Neural progenitor cell (in vitro differentiated cells): ENCODE measurements at regions not wholly inside any gene's neighbourhood (a gene's known extent, or its start where the extent isn't known, plus 50 kb on each side); places are given as distances from the start of the nearest gene placed in this dataset.

Experiments
- DNase-seq: peaks from one replicate; pipeline ENCODE4 v3.0.0-alpha.2; 2016; ENCODE audit warnings: low spot score
- H2AFZ ChIP-seq: fragments of 200-600 bp; sonication (generic); replicated peaks from 2 replicates; pipeline ENCODE4 v1.6.1; 2016; ENCODE audit warnings: antibody characterized with exemption
- H3F3A ChIP-seq: fragments of 200-600 bp; sonication (generic); 2 replicates; pipeline ENCODE4 v1.6.1; 2016; ENCODE audit warnings: antibody characterized with exemption, low read depth
- H3K27ac ChIP-seq: fragments of 200-600 bp; sonication (generic); 2 replicates; pipeline ENCODE4 v1.5.1; 2016; ENCODE audit warnings: mild to moderate bottlenecking
- H3K27me3 ChIP-seq: fragments of 200-600 bp; sonication (generic); 2 replicates; pipeline ENCODE4 v1.6.1; 2016; ENCODE audit warnings: mild to moderate bottlenecking, moderate library complexity
- H3K36me3 ChIP-seq: fragments of 200-600 bp; sonication (generic); 2 replicates; pipeline ENCODE4 v1.5.1; 2016
- H3K4me1 ChIP-seq: fragments of 200-600 bp; sonication (generic); 2 replicates; pipeline ENCODE4 v1.6.1; 2016; ENCODE audit warnings: mixed run types
- H3K4me2 ChIP-seq: fragments of 200-600 bp; sonication (generic); 2 replicates; pipeline ENCODE4 v1.6.1; 2016
- H3K4me3 ChIP-seq: fragments of 200-600 bp; sonication (generic); 2 replicates; pipeline ENCODE4 v1.5.1; 2016
- H3K79me2 ChIP-seq: fragments of 200-600 bp; sonication (generic); 2 replicates; pipeline ENCODE4 v1.6.1; 2016; ENCODE audit warnings: low read depth
- H3K9ac ChIP-seq: fragments of 200-600 bp; sonication (generic); 2 replicates; pipeline ENCODE4 v1.6.1; 2016
- H3K9me3 ChIP-seq: fragments of 200-600 bp; sonication (generic); 2 replicates; pipeline ENCODE4 v1.5.1; 2016; ENCODE audit warnings: low read depth
- H4K20me1 ChIP-seq: fragments of 200-600 bp; sonication (generic); 2 replicates; pipeline ENCODE4 v1.6.1; 2016; ENCODE audit warnings: low read depth
- H3K27ac Mint-ChIP-seq: 3 replicates; pipeline ENCODE4 v1.8.0; 2021; ENCODE audit warnings: mixed read lengths
- H3K27me3 Mint-ChIP-seq: 2 replicates; pipeline ENCODE4 v1.8.0; 2022; ENCODE audit warnings: low read depth, mild to moderate bottlenecking, inconsistent platforms, moderate library complexity, mixed read lengths; ENCODE audit not compliant: insufficient read depth
- H3K36me3 Mint-ChIP-seq: 3 replicates; pipeline ENCODE4 v1.8.0; 2021; ENCODE audit warnings: mixed read lengths
- H3K4me1 Mint-ChIP-seq: 3 replicates; pipeline ENCODE4 v1.8.0; 2021; ENCODE audit warnings: mixed read lengths
- H3K4me3 Mint-ChIP-seq: 3 replicates; pipeline ENCODE4 v1.8.0; 2021; ENCODE audit warnings: mild to moderate bottlenecking, moderate library complexity, mixed read lengths
- H3K9me3 Mint-ChIP-seq: 3 replicates; pipeline ENCODE4 v1.8.0; 2020; ENCODE audit warnings: mixed read lengths
- EZH2 ChIP-seq: fragments of 200-600 bp; sonication (generic); IDR thresholded peaks from 2 replicates; pipeline ENCODE4 v1.6.1; 2017; ENCODE audit warnings: antibody characterized with exemption, mild to moderate bottlenecking, moderate library complexity
- EZH2phosphoT487 ChIP-seq: fragments of 200-600 bp; sonication (generic); IDR thresholded peaks from 2 replicates; pipeline ENCODE4 v1.6.1; 2017; ENCODE audit warnings: antibody characterized with exemption
- TF ChIP-seq, protein P1 (sequence below): fragments of 200-600 bp; sonication (generic); IDR thresholded peaks from 2 replicates; pipeline ENCODE4 v1.5.1; 2017; ENCODE audit warnings: antibody characterized with exemption, mild to moderate bottlenecking

DNA sequence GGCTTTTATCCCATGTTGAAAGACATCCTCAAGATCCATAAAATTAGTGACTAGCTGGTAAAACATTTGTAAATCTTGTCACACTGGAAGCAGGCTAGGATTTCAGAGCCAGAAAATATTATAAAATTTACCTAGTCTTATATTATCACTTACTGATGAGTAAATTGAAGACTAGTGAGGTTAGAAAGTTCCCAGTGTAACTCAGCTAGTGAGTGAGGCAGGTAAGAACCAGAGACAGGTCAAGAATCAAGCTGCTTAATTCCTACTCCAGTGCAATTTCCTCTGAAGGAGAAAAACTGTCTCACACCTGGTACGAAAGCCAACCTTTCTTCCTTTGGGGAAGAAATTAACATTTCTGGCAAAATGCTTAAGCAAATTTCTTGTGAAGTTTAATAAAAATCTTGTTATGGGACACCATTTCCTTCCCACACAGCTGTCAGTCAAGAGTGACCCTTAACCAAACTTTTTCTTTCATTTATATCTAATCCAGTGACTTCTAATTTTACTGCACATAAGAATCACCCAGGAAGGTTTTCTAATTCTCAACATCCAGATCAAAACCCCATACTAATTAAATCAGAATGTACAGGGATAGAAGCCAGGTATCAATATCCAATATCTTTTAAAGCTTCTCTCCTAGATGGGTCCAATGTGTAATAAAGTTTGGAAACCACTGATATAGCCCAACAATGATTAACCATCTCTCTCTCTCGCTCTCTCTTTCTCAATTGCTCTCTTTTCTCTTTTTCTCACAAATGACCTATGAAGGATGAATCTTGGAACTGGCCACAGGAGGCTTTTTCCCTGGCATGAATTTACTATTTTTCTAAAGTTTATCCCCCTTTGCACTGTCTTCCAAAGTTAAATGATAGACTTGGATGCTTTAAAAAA is 264.3 kb upstream of the SLC39A10 start:
- no peaks in the 10 kb centered on the region for H3K36me3 ChIP-seq
- no peaks in the 10 kb centered on the region for H3F3A ChIP-seq
- H3K4me1 ChIP-seq: no peaks in the 10 kb centered on the region
- H2AFZ ChIP-seq: no peak overlapping the region
- H3K4me3 ChIP-seq: no peak overlapping the region
- no peaks in the 10 kb centered on the region for H3K36me3 Mint-ChIP-seq
- H3K9ac ChIP-seq: no peak overlapping the region
- H3K27me3 ChIP-seq: no peaks in the 10 kb centered on the region
- H3K4me3 Mint-ChIP-seq: no peak overlapping the region
- H3K4me1 Mint-ChIP-seq: no peaks in the 10 kb centered on the region
- H4K20me1 ChIP-seq: no peaks in the 10 kb centered on the region
- H3K27ac ChIP-seq: no peak overlapping the region
- H3K27ac Mint-ChIP-seq: no peak overlapping the region
- H3K9me3 Mint-ChIP-seq: no peaks in the 10 kb centered on the region
- H3K9me3 ChIP-seq: no peaks in the 10 kb centered on the region
- TF ChIP-seq, protein P1, sequence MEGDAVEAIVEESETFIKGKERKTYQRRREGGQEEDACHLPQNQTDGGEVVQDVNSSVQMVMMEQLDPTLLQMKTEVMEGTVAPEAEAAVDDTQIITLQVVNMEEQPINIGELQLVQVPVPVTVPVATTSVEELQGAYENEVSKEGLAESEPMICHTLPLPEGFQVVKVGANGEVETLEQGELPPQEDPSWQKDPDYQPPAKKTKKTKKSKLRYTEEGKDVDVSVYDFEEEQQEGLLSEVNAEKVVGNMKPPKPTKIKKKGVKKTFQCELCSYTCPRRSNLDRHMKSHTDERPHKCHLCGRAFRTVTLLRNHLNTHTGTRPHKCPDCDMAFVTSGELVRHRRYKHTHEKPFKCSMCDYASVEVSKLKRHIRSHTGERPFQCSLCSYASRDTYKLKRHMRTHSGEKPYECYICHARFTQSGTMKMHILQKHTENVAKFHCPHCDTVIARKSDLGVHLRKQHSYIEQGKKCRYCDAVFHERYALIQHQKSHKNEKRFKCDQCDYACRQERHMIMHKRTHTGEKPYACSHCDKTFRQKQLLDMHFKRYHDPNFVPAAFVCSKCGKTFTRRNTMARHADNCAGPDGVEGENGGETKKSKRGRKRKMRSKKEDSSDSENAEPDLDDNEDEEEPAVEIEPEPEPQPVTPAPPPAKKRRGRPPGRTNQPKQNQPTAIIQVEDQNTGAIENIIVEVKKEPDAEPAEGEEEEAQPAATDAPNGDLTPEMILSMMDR: no peak
- TF ChIP-seq EZH2 (no peak), EZH2phosphoT487 (no peak)
- no peak overlapping the region for H3K4me2 ChIP-seq
- no peaks in the 10 kb centered on the region for H3K27me3 Mint-ChIP-seq
- H3K79me2 ChIP-seq: no peaks in the 10 kb centered on the region
- no peak for DNase-seq

DNA sequence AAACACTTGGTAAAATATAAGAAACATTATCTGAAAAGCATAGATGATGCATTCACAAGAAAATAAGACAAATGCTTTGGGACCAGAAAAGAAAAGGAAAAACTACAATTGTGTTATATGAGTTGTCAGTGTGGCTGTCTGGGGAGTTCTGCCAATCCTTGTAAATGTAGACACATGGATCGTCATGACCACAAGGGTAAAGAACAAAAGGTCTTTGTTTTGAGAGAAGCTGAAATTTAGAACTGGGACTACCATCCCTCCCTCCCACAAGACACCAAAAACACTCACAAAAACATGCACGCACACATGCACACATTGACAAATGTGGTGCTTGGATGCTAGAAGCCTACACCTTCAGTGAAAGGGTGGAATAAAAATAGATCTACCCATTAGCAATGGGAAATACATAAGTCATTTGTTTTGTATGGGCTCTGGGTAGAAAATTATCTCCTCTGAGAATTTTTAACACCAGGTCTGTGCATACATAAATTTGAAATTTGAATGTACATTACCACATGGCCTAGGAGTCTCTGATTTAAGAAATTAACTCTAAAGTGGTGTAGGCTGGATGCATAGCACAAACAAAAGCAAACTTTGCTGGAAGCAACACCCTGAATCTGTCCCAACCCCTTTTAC is 266.2 kb upstream of the SLC39A10 start:
- Mint-ChIP-seq H3K4me3 (no peak overlapping the region), H3K4me1 (no peaks in the 10 kb centered on the region), H3K9me3 (peaks cover 2% of the 10 kb centered on the region), H3K36me3 (no peaks in the 10 kb centered on the region), H3K27me3 (no peaks in the 10 kb centered on the region), H3K27ac (no peak overlapping the region)
- Histone ChIP-seq H3K36me3 (no peaks in the 10 kb centered on the region), H3K27ac (no peak overlapping the region), H3K4me3 (no peak overlapping the region), H4K20me1 (no peaks in the 10 kb centered on the region), H3K9ac (no peak overlapping the region), H3K9me3 (no peaks in the 10 kb centered on the region), H3K27me3 (no peaks in the 10 kb centered on the region), H3K4me1 (no peaks in the 10 kb centered on the region), H3K79me2 (no peaks in the 10 kb centered on the region), H3F3A (no peaks in the 10 kb centered on the region), H3K4me2 (no peak overlapping the region), H2AFZ (no peak overlapping the region)
- DNase-seq: no peak
- no peak for TF ChIP-seq EZH2
- TF ChIP-seq EZH2phosphoT487: no peak
- TF ChIP-seq, protein P1: no peak

DNA sequence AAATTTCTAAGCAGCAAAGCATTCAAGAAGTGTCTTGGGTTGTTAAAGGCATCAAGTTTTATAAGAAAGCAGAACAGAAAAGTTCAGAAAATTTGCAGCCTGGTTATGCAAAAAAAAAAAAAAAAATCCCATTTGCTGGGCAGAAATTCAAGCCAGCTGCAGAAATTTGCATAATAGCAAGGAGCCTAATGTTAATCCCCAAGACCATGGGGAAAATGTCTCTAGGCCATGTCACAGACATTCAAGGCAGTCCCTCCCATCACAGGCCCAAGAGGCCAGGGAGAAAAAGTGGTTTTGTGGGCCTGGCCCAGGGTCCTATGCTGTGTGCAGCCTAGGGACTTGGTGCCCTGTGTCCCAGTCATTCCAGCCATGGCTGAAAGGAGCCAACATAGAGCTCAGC is 269.0 kb upstream of the SLC39A10 start:
- Histone ChIP-seq H3K79me2 (no peaks in the 10 kb centered on the region), H3F3A (no peaks in the 10 kb centered on the region), H3K4me3 (no peak overlapping the region), H2AFZ (no peak overlapping the region), H3K36me3 (no peaks in the 10 kb centered on the region), H4K20me1 (no peaks in the 10 kb centered on the region), H3K27me3 (no peaks in the 10 kb centered on the region), H3K4me1 (no peaks in the 10 kb centered on the region), H3K9me3 (no peaks in the 10 kb centered on the region), H3K27ac (no peak overlapping the region), H3K9ac (no peak overlapping the region), H3K4me2 (no peak overlapping the region)
- no peak for DNase-seq
- Mint-ChIP-seq H3K36me3 (no peaks in the 10 kb centered on the region), H3K4me1 (no peaks in the 10 kb centered on the region), H3K9me3 (peaks cover 2% of the 10 kb centered on the region), H3K4me3 (no peak overlapping the region), H3K27me3 (no peaks in the 10 kb centered on the region), H3K27ac (no peak overlapping the region)
- TF ChIP-seq, protein P1: no peak
- TF ChIP-seq EZH2phosphoT487 (no peak), EZH2 (no peak)
